Peyer's patch (tissue), 4 donors: ENCODE measurements at regions not wholly inside any gene's neighbourhood (a gene's known extent, or its start where the extent isn't known, plus 50 kb on each side); places are given as distances from the start of the nearest gene placed in this dataset.

Source experiments
- CTCF ChIP-seq, 6 experiments: fragments of 450-650 bp in 4 of 6; fragments of 200-600 bp in 2 of 6; sonication (generic) in 1 of 6; IDR thresholded peaks; one replicate each; pipeline ENCODE4 v1.5.1; 2017 to 2019; ENCODE audit warnings: antibody characterized with exemption in 6 of 6, mild to moderate bottlenecking in 3 of 6, moderate library complexity in 1 of 6
- POLR2A ChIP-seq, 2 donors: fragments of 450-650 bp; IDR thresholded peaks; one replicate each; pipeline ENCODE4 v1.5.1; 2017; ENCODE audit warnings: antibody characterized with exemption in 2 of 2, mild to moderate bottlenecking in 2 of 2, moderate library complexity in 2 of 2

- TF ChIP-seq CTCF (IDR thresholded peaks at IDR 0.05) = no peak
- TF ChIP-seq POLR2A (IDR thresholded peaks at IDR 0.05) = no peak
Observed at GRCh38 chr14:105894978-105895881, 368.8 kb downstream of the TMEM121 start.
